ENCODE measurements at regions not wholly inside any gene's neighbourhood (a gene's known extent, or its start where the extent isn't known, plus 50 kb on each side); places are given as distances from the start of the nearest gene placed in this dataset.

- Histone ChIP-seq H3K4me3 (ENCODE audit: low read depth, low read length) (no peak overlapping the region), H3K27me3 (ENCODE audit: control insufficient read depth, insufficient read depth, low read length) (no peaks in the 10 kb centered on the region), H3K36me3 (ENCODE audit: control insufficient read depth, insufficient read depth, low read length) (no peaks in the 10 kb centered on the region)
- TF ChIP-seq, protein P1, sequence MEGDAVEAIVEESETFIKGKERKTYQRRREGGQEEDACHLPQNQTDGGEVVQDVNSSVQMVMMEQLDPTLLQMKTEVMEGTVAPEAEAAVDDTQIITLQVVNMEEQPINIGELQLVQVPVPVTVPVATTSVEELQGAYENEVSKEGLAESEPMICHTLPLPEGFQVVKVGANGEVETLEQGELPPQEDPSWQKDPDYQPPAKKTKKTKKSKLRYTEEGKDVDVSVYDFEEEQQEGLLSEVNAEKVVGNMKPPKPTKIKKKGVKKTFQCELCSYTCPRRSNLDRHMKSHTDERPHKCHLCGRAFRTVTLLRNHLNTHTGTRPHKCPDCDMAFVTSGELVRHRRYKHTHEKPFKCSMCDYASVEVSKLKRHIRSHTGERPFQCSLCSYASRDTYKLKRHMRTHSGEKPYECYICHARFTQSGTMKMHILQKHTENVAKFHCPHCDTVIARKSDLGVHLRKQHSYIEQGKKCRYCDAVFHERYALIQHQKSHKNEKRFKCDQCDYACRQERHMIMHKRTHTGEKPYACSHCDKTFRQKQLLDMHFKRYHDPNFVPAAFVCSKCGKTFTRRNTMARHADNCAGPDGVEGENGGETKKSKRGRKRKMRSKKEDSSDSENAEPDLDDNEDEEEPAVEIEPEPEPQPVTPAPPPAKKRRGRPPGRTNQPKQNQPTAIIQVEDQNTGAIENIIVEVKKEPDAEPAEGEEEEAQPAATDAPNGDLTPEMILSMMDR (IDR thresholded peaks at IDR 0.05; ENCODE audit: insufficient read depth, low read length, poor library complexity, severe bottlenecking) = no peak
- DNase-seq (ENCODE audit: low read depth) = no peak
Observed at GRCh38 chr9:117491491-117491890, 76.6 kb upstream of the ASTN2 start.

DNA sequence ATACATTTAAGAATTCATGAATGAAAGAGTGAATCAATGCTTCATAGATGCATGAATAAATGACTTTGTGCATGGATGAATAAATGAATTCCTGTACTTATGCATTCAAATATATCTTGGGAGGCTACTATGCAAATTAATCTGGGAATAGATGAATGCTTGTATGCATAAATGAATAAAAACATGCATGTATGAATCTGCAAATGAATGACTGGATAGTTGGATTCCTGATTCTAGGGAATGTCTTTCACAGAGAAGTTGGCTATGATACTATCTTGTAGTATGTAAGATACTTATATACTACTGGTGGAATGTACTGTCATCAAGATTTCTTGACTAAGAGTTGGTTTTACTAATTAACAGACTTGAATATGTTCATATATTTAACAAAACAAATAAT is 75.3 kb upstream of the ASTN2 start:
- H3K27me3 ChIP-seq (ENCODE audit: control insufficient read depth, insufficient read depth, low read length) = no peaks in the 10 kb centered on the region
- H3K4me3 ChIP-seq (ENCODE audit: low read depth, low read length) = no peak overlapping the region
- DNase-seq (ENCODE audit: low read depth) = no peak
- TF ChIP-seq, protein P1 (IDR thresholded peaks at IDR 0.05; ENCODE audit: insufficient read depth, low read length, poor library complexity, severe bottlenecking) = no peak
- H3K36me3 ChIP-seq (ENCODE audit: control insufficient read depth, insufficient read depth, low read length) = no peaks in the 10 kb centered on the region

DNA sequence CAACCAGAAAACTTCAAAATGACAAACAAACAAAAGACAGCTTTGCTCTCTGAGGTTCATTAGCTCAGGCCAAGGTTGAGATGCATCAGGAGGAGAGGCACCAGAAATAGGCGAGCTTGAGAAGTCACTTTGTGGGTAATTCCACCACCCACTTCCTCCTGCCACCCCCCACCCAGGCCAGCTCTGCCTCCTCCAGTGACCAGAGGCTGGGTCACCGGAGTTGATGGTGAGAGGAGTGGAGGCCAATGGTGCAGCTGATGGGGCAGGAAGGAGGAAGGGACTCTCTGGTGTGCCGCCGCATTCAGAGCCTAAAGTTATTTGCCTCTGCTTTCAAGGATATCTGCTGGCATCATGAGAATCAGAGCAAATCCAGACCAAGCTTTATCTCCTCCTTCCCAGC is 73.8 kb upstream of the ASTN2 start:
- Histone ChIP-seq H3K27me3 (ENCODE audit: control insufficient read depth, insufficient read depth, low read length) (no peaks in the 10 kb centered on the region), H3K4me3 (ENCODE audit: low read depth, low read length) (no peak overlapping the region), H3K36me3 (ENCODE audit: control insufficient read depth, insufficient read depth, low read length) (no peaks in the 10 kb centered on the region)
- no peak for DNase-seq (ENCODE audit: low read depth)
- TF ChIP-seq, protein P1 (IDR thresholded peaks at IDR 0.05; ENCODE audit: insufficient read depth, low read length, poor library complexity, severe bottlenecking) = no peak

DNA sequence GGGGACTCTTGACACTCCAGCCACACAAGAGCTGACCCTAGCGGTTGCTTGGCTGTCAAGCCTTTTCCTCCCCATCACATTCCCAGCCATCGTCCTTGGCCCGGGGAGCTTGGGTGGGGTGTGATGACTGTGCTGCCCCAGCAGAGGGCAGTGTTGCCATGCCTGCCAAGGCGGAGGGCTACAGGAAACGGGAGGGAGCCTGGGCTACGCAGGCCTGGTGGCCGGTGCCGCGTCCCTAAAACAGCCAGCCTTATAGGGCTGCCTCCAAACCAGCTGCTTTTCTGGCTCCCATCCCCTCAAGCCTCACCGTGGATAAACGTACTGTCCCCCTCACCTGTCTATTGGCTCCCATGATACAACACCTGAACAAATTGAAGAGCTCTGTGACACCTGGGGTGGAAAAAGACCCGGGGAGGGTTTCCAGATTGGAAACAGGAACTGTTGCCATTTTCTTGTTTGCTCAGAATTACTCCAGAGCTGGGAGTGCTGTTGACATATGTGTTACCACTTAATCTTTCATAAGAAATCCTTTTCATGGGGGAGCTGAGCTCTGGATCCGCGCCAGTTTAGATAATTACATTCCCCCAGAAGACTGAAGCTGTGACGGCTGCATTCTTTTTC is 72.8 kb upstream of the ASTN2 start:
- H3K36me3 ChIP-seq (ENCODE audit: control insufficient read depth, insufficient read depth, low read length) = no peaks in the 10 kb centered on the region
- H3K4me3 ChIP-seq (ENCODE audit: low read depth, low read length) = no peak overlapping the region
- peak; percentile 29 for DNase-seq (ENCODE audit: low read depth)
- H3K27me3 ChIP-seq (ENCODE audit: control insufficient read depth, insufficient read depth, low read length) = no peaks in the 10 kb centered on the region
- TF ChIP-seq, protein P1 (IDR thresholded peaks at IDR 0.05; ENCODE audit: insufficient read depth, low read length, poor library complexity, severe bottlenecking) = peak; percentile 99

GRCh38 chr9:117486426-117486825 is 71.6 kb upstream of the ASTN2 start:
- H3K36me3 ChIP-seq (ENCODE audit: control insufficient read depth, insufficient read depth, low read length) = no peaks in the 10 kb centered on the region
- H3K4me3 ChIP-seq (ENCODE audit: low read depth, low read length) = no peak overlapping the region
- no peaks in the 10 kb centered on the region for H3K27me3 ChIP-seq (ENCODE audit: control insufficient read depth, insufficient read depth, low read length)
- DNase-seq (ENCODE audit: low read depth) = no peak
- TF ChIP-seq, protein P1 (IDR thresholded peaks at IDR 0.05; ENCODE audit: insufficient read depth, low read length, poor library complexity, severe bottlenecking) = no peak

DNA sequence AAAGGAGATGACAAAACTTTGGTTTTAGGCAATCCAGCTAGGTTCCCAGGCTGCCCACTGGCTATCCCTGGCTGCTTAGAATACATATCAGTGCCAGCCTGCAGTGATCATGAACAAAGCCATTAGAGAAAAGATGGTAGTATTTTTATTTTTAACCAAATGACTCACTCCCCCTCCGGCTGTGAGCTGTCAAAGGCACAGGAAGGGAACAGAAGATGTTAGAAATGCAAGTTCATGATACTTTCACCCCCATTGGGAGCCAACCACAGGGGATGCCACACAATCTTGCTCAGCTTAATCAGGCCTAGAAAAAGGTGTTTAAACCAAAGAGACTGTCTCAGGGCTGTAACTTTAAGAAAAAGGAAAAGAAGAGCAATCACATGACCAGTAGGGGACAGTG is 70.3 kb upstream of the ASTN2 start:
- no peak overlapping the region for H3K4me3 ChIP-seq (ENCODE audit: low read depth, low read length)
- DNase-seq (ENCODE audit: low read depth) = no peak
- no peaks in the 10 kb centered on the region for H3K36me3 ChIP-seq (ENCODE audit: control insufficient read depth, insufficient read depth, low read length)
- TF ChIP-seq, protein P1 (IDR thresholded peaks at IDR 0.05; ENCODE audit: insufficient read depth, low read length, poor library complexity, severe bottlenecking) = no peak
- no peaks in the 10 kb centered on the region for H3K27me3 ChIP-seq (ENCODE audit: control insufficient read depth, insufficient read depth, low read length)

Data from kidney epithelial cell (primary cell).